ENCODE measurements at regions not wholly inside any gene's neighbourhood (a gene's known extent, or its start where the extent isn't known, plus 50 kb on each side); places are given as distances from the start of the nearest gene placed in this dataset.

DNA sequence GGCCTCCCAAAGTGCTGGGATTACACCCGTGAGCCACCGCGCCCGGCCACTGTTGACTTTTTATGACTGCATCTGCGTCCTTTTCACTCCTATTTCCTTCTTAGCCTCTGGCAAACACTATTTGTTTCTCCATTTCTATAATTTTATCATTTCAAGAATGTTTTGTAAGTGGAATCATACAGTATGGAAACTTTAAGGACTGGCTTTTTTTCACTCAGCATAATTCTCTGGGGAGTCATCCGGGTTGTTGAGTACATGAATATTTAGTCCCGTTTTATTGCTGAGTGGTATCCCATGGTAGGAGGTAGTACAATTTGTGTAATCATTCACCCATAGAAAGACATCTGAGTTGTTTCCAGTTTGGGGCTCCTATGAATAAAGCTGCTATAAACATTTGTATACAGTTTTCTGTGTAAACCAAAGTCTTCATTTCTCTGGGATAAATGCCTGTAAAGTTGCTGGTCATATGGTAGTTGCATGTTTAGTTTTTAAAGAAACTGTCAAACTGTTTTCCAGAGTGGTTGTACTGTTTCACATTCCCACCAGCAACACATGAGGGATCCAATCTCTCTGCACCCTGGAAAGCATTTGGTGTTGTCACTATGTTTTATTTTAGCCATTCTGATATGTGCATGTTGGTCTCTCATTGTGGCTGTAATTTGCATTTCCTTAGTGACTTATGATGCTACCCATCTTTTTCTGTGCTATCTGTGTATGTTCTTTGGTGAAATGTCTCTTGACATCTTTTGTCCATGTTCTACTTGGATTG is 139.6 kb upstream of the EEPD1 start:
- no peaks in the 10 kb centered on the region for H3K9me2 ChIP-seq (replicated peaks; ENCODE audit: control insufficient read depth, low read length)
- peaks cover 6% of the 10 kb centered on the region; the same call in 1 of the 2 replicates for H3K9me3 ChIP-seq (ENCODE audit: control insufficient read depth, insufficient read depth, low read length)
- TF ChIP-seq, protein P1, sequence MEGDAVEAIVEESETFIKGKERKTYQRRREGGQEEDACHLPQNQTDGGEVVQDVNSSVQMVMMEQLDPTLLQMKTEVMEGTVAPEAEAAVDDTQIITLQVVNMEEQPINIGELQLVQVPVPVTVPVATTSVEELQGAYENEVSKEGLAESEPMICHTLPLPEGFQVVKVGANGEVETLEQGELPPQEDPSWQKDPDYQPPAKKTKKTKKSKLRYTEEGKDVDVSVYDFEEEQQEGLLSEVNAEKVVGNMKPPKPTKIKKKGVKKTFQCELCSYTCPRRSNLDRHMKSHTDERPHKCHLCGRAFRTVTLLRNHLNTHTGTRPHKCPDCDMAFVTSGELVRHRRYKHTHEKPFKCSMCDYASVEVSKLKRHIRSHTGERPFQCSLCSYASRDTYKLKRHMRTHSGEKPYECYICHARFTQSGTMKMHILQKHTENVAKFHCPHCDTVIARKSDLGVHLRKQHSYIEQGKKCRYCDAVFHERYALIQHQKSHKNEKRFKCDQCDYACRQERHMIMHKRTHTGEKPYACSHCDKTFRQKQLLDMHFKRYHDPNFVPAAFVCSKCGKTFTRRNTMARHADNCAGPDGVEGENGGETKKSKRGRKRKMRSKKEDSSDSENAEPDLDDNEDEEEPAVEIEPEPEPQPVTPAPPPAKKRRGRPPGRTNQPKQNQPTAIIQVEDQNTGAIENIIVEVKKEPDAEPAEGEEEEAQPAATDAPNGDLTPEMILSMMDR (IDR thresholded peaks at IDR 0.05; ENCODE audit: low read depth, low read length, poor library complexity, severe bottlenecking), result no peak
- no peak for TF ChIP-seq EZH2phosphoT487 (IDR thresholded peaks at IDR 0.05; ENCODE audit: borderline replicate concordance, low read length)
- no peak overlapping the region for H3K4me3 ChIP-seq (ENCODE audit: low read length)
- H3K79me2 ChIP-seq (ENCODE audit: control insufficient read depth, low read length), result no peaks in the 10 kb centered on the region
- H3K27ac ChIP-seq (ENCODE audit: low read depth, low read length), result no peak overlapping the region
- no peaks in the 10 kb centered on the region for H4K20me1 ChIP-seq (ENCODE audit: control insufficient read depth, insufficient read depth, low read depth, low read length)
- peaks cover 5% of the 10 kb centered on the region for H3K4me1 ChIP-seq (ENCODE audit: control insufficient read depth, low read length)
- H3K36me3 ChIP-seq (ENCODE audit: control insufficient read depth, low read length), result no peaks in the 10 kb centered on the region
- no peaks in the 10 kb centered on the region for H3K27me3 ChIP-seq (ENCODE audit: control insufficient read depth, low read length)
- no peaks in the 10 kb centered on the region for H3F3A ChIP-seq (ENCODE audit: control insufficient read depth, insufficient read depth)
- H3K4me2 ChIP-seq (ENCODE audit: low read length), result no peak overlapping the region

DNA sequence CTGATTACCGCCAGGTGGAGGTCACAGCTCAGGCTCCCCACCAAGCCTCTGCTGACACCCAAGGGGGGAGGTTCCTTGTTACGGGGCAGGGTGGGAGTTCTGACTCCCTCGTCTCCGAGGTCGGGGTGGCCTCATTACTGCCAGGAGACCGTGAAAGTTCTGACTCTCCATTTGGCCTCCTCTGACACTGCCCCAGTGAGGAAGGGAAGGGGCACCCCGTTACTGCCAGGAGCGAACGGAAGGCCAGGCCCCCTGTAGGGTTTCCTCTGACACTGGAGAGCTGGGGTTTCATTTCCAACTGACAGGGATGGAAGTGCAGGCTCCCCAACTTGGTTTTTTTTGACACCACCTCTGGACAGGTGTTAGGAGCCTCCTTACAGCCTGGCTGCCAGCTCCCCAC is 138.1 kb upstream of the EEPD1 start:
- H3F3A ChIP-seq (ENCODE audit: control insufficient read depth, insufficient read depth), result no peaks in the 10 kb centered on the region
- no peak overlapping the region for H3K4me2 ChIP-seq (ENCODE audit: low read length)
- H3K27ac ChIP-seq (ENCODE audit: low read depth, low read length), result no peak overlapping the region
- no peak overlapping the region for H3K4me3 ChIP-seq (ENCODE audit: low read length)
- no peaks in the 10 kb centered on the region for H3K79me2 ChIP-seq (ENCODE audit: control insufficient read depth, low read length)
- H3K9me2 ChIP-seq (replicated peaks; ENCODE audit: control insufficient read depth, low read length), result no peaks in the 10 kb centered on the region
- peaks cover 6% of the 10 kb centered on the region; the same call in 1 of the 2 replicates for H3K9me3 ChIP-seq (ENCODE audit: control insufficient read depth, insufficient read depth, low read length)
- peaks cover 5% of the 10 kb centered on the region for H3K4me1 ChIP-seq (ENCODE audit: control insufficient read depth, low read length)
- H4K20me1 ChIP-seq (ENCODE audit: control insufficient read depth, insufficient read depth, low read depth, low read length), result no peaks in the 10 kb centered on the region
- TF ChIP-seq EZH2phosphoT487 (IDR thresholded peaks at IDR 0.05; ENCODE audit: borderline replicate concordance, low read length), result no peak
- TF ChIP-seq, protein P1 (IDR thresholded peaks at IDR 0.05; ENCODE audit: low read depth, low read length, poor library complexity, severe bottlenecking), result no peak
- no peaks in the 10 kb centered on the region for H3K27me3 ChIP-seq (ENCODE audit: control insufficient read depth, low read length)
- H3K36me3 ChIP-seq (ENCODE audit: control insufficient read depth, low read length), result no peaks in the 10 kb centered on the region

GRCh38 chr7:36015733-36016132 is 137.3 kb upstream of the EEPD1 start:
- Histone ChIP-seq H3F3A (ENCODE audit: control insufficient read depth, insufficient read depth) (no peaks in the 10 kb centered on the region), H3K27ac (ENCODE audit: low read depth, low read length) (no peak overlapping the region), H3K36me3 (ENCODE audit: control insufficient read depth, low read length) (no peaks in the 10 kb centered on the region), H3K27me3 (ENCODE audit: control insufficient read depth, low read length) (no peaks in the 10 kb centered on the region), H3K4me1 (ENCODE audit: control insufficient read depth, low read length) (peaks cover 5% of the 10 kb centered on the region), H3K4me2 (ENCODE audit: low read length) (no peak overlapping the region), H3K79me2 (ENCODE audit: control insufficient read depth, low read length) (no peaks in the 10 kb centered on the region), H4K20me1 (ENCODE audit: control insufficient read depth, insufficient read depth, low read depth, low read length) (no peaks in the 10 kb centered on the region), H3K9me2 (replicated peaks; ENCODE audit: control insufficient read depth, low read length) (no peaks in the 10 kb centered on the region), H3K9me3 (ENCODE audit: control insufficient read depth, insufficient read depth, low read length) (peaks cover 6% of the 10 kb centered on the region; the same call in 1 of the 2 replicates), H3K4me3 (ENCODE audit: low read length) (no peak overlapping the region)
- TF ChIP-seq EZH2phosphoT487 (IDR thresholded peaks at IDR 0.05; ENCODE audit: borderline replicate concordance, low read length), result no peak
- TF ChIP-seq, protein P1 (IDR thresholded peaks at IDR 0.05; ENCODE audit: low read depth, low read length, poor library complexity, severe bottlenecking), result no peak

All from DOHH2 (cell line).